Loucy (cell line): ENCODE measurements at regions not wholly inside any gene's neighbourhood (a gene's known extent, or its start where the extent isn't known, plus 50 kb on each side); places are given as distances from the start of the nearest gene placed in this dataset.
"Not testable (repeated sequence)": the region's sequence is repeated elsewhere in the genome, so short reads cannot be mapped to it uniquely, and the experiment has no call there.

Experiments
- EZH2phosphoT487 ChIP-seq: fragments of 200-600 bp; IDR thresholded peaks from 2 replicates; pipeline ENCODE4 v1.6.1; 2018; ENCODE audit warnings: antibody characterized with exemption, mild to moderate bottlenecking, moderate library complexity, borderline replicate concordance
- TF ChIP-seq, protein P1 (sequence below): fragments of 200-600 bp; sonication (generic); conservative IDR thresholded peaks from 2 replicates; pipeline ENCODE4 v1.5.1; 2014; ENCODE audit warnings: mild to moderate bottlenecking, antibody characterized with exemption, low read length

GRCh38 chr20:17821606-17822005 lies 121.8 kb downstream of the BANF2 start:
- TF ChIP-seq, protein P1, sequence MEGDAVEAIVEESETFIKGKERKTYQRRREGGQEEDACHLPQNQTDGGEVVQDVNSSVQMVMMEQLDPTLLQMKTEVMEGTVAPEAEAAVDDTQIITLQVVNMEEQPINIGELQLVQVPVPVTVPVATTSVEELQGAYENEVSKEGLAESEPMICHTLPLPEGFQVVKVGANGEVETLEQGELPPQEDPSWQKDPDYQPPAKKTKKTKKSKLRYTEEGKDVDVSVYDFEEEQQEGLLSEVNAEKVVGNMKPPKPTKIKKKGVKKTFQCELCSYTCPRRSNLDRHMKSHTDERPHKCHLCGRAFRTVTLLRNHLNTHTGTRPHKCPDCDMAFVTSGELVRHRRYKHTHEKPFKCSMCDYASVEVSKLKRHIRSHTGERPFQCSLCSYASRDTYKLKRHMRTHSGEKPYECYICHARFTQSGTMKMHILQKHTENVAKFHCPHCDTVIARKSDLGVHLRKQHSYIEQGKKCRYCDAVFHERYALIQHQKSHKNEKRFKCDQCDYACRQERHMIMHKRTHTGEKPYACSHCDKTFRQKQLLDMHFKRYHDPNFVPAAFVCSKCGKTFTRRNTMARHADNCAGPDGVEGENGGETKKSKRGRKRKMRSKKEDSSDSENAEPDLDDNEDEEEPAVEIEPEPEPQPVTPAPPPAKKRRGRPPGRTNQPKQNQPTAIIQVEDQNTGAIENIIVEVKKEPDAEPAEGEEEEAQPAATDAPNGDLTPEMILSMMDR, result not testable (repeated sequence)
- not testable (repeated sequence) for TF ChIP-seq EZH2phosphoT487
